HL-60 (cell line): ENCODE measurements at regions not wholly inside any gene's neighbourhood (a gene's known extent, or its start where the extent isn't known, plus 50 kb on each side); places are given as distances from the start of the nearest gene placed in this dataset.

Source experiments
- DNase-seq, 2 experiments: peaks; one replicate each; pipeline ENCODE4 v3.0.0-alpha.2; 2010 to 2020; ENCODE audit warnings: low read depth in 1 of 2, low spot score in 1 of 2
- H3K27ac ChIP-seq: fragments of 250-450 bp; sonication (Bioruptor Pico); replicated peaks from 2 replicates; pipeline ENCODE4 v1.5.1; 2020; ENCODE audit warnings: mild to moderate bottlenecking, moderate library complexity
- H3K27me3 ChIP-seq: fragments of 250-450 bp; sonication (Bioruptor Pico); 2 replicates; pipeline ENCODE4 v1.5.1; 2021; ENCODE audit warnings: mild to moderate bottlenecking, moderate library complexity; ENCODE audit not compliant: insufficient read depth, poor library complexity, severe bottlenecking
- H3K4me3 ChIP-seq: replicated peaks from 2 replicates; pipeline ENCODE4 v1.5.1; 2011; ENCODE audit warnings: mild to moderate bottlenecking, control low read depth, low read length; ENCODE audit not compliant: insufficient read depth
- CTCF ChIP-seq: IDR thresholded peaks from one replicate; pipeline ENCODE4 v1.5.1; 2011; ENCODE audit warnings: low read length, control low read depth, inconsistent platforms; ENCODE audit not compliant: insufficient read depth
- GABPA ChIP-seq: IDR thresholded peaks from 2 replicates; pipeline ENCODE4 v1.6.1; 2012; ENCODE audit warnings: low read depth
- POLR2AphosphoS5 ChIP-seq: IDR thresholded peaks from 2 replicates; pipeline ENCODE4 v1.6.1; 2012; ENCODE audit warnings: low read depth
- REST ChIP-seq: IDR thresholded peaks from 2 replicates; pipeline ENCODE4 v1.6.1; 2012; ENCODE audit warnings: low read depth; ENCODE audit not compliant: insufficient replicate concordance
- SPI1 ChIP-seq: IDR thresholded peaks from 2 replicates; pipeline ENCODE4 v1.6.1; 2012; ENCODE audit warnings: low read depth, mild to moderate bottlenecking, borderline replicate concordance

- DNase-seq, result no peak
- Histone ChIP-seq H3K4me3 (no peak overlapping the region), H3K27me3 (no peaks in the 10 kb centered on the region), H3K27ac (no peak overlapping the region)
- TF ChIP-seq SPI1 (no peak), GABPA (no peak), CTCF (no peak), REST (no peak), POLR2AphosphoS5 (no peak)
These were observed 101.8 kb downstream of the CAND1 start for GRCh38 chr12:67370979-67371378.

- Histone ChIP-seq H3K27ac (no peak overlapping the region), H3K4me3 (no peak overlapping the region), H3K27me3 (no peaks in the 10 kb centered on the region)
- DNase-seq, result no peak
- no peak for TF ChIP-seq GABPA
- no peak for TF ChIP-seq POLR2AphosphoS5
- no peak for TF ChIP-seq CTCF
- TF ChIP-seq REST, result no peak
- TF ChIP-seq SPI1, result no peak
These were observed 107.9 kb downstream of the CAND1 start for GRCh38 chr12:67377021-67377420.

GRCh38 chr12:67377541-67377940 is 108.4 kb downstream of the CAND1 start:
- no peak overlapping the region for H3K4me3 ChIP-seq

More at GRCh38 chr12:67377541-67377940, 108.4 kb downstream of the CAND1 start:
- no peaks in the 10 kb centered on the region for H3K27me3 ChIP-seq
- no peak for DNase-seq
- no peak for TF ChIP-seq POLR2AphosphoS5
- TF ChIP-seq GABPA, result no peak
- TF ChIP-seq CTCF, result no peak
- TF ChIP-seq SPI1, result no peak
- TF ChIP-seq REST, result no peak
- no peak overlapping the region for H3K27ac ChIP-seq
